ENCODE measurements at regions not wholly inside any gene's neighbourhood (a gene's known extent, or its start where the extent isn't known, plus 50 kb on each side); places are given as distances from the start of the nearest gene placed in this dataset.

DNA sequence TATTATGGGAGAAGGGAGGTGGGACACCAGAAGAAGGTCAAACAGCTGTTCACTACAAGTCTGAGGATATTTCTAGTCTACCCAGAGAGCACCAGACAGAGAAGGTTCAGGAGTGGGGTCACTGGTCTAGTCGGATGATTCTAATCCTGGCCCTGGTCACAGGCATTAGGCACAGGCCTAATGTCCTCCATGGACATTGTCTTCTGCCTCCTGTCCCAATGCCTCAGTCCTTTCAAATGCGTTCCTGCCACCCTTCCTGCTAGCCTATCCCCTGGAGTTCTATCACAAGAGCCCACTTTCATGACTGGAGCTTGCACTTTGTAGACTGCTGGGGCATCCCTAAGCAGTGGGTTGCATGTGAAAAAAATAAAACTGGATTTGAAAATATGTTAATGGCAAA, 83.9 kb upstream of the PFN2 start:
- no peaks in the 10 kb centered on the region for H3K36me3 ChIP-seq (ENCODE audit: insufficient read depth)
- H3K27ac ChIP-seq: no peak overlapping the region
- H3K27me3 ChIP-seq (ENCODE audit: insufficient read depth, low read depth): no peaks in the 10 kb centered on the region
- H2AFZ ChIP-seq (ENCODE audit: low read depth): no peak overlapping the region
- TF ChIP-seq CTCF (conservative IDR thresholded peaks at IDR 0.05; ENCODE audit: low read depth, low read length): no peak
- H3K4me3 ChIP-seq (IDR thresholded peaks at IDR 0.05; ENCODE audit: insufficient read depth, low read depth, low read length): no peak overlapping the region
- no peaks in the 10 kb centered on the region for H4K20me1 ChIP-seq (ENCODE audit: insufficient read depth)
- H3K4me1 ChIP-seq (ENCODE audit: low read depth, poor library complexity, severe bottlenecking): no peaks in the 10 kb centered on the region
- no peak overlapping the region for H3K4me2 ChIP-seq
- no peaks in the 10 kb centered on the region for H3K79me2 ChIP-seq (ENCODE audit: insufficient read depth, low read depth)
- H3K9ac ChIP-seq: no peak overlapping the region

- Histone ChIP-seq H3K4me1 (ENCODE audit: low read depth, poor library complexity, severe bottlenecking) (no peaks in the 10 kb centered on the region), H3K9ac (no peak overlapping the region), H3K4me2 (no peak overlapping the region), H3K27ac (no peak overlapping the region), H3K27me3 (ENCODE audit: insufficient read depth, low read depth) (no peaks in the 10 kb centered on the region), H4K20me1 (ENCODE audit: insufficient read depth) (no peaks in the 10 kb centered on the region), H3K79me2 (ENCODE audit: insufficient read depth, low read depth) (no peaks in the 10 kb centered on the region), H3K4me3 (IDR thresholded peaks at IDR 0.05; ENCODE audit: insufficient read depth, low read depth, low read length) (no peak overlapping the region), H3K36me3 (ENCODE audit: insufficient read depth) (no peaks in the 10 kb centered on the region), H2AFZ (ENCODE audit: low read depth) (no peak overlapping the region)
- TF ChIP-seq CTCF (conservative IDR thresholded peaks at IDR 0.05; ENCODE audit: low read depth, low read length): no peak
Observed at GRCh38 chr3:150050510-150050909, 79.8 kb upstream of the PFN2 start.

GRCh38 chr3:150049317-150049716, 78.6 kb upstream of the PFN2 start:
- TF ChIP-seq CTCF (conservative IDR thresholded peaks at IDR 0.05; ENCODE audit: low read depth, low read length): no peak
- H3K4me1 ChIP-seq (ENCODE audit: low read depth, poor library complexity, severe bottlenecking): no peaks in the 10 kb centered on the region
- no peak overlapping the region for H3K4me3 ChIP-seq (IDR thresholded peaks at IDR 0.05; ENCODE audit: insufficient read depth, low read depth, low read length)
- H3K79me2 ChIP-seq (ENCODE audit: insufficient read depth, low read depth): no peaks in the 10 kb centered on the region
- H3K9ac ChIP-seq: no peak overlapping the region
- no peak overlapping the region for H2AFZ ChIP-seq (ENCODE audit: low read depth)
- no peak overlapping the region for H3K27ac ChIP-seq
- no peaks in the 10 kb centered on the region for H3K27me3 ChIP-seq (ENCODE audit: insufficient read depth, low read depth)
- H3K4me2 ChIP-seq: no peak overlapping the region
- H4K20me1 ChIP-seq (ENCODE audit: insufficient read depth): no peaks in the 10 kb centered on the region
- no peaks in the 10 kb centered on the region for H3K36me3 ChIP-seq (ENCODE audit: insufficient read depth)

DNA sequence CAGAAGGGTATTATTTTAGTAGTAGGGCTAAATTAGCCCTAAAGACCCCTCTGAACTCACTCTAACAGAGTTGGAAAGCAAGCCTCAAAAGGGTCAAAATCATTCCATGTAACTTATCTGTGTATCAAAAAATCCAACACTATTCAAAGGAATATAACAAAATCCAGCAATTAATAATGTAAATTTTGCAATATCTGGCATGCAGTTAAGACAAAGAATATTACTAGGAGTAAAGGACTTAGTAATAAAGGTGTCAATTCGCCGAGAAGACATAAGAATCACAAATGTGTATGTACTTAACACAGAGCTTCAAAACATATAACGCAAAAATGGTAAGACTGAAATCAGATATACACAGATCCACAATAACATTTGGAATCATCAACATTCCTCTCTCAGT, 71.2 kb upstream of the PFN2 start:
- no peaks in the 10 kb centered on the region for H4K20me1 ChIP-seq (ENCODE audit: insufficient read depth)
- H3K4me2 ChIP-seq: no peak overlapping the region
- no peak overlapping the region for H2AFZ ChIP-seq (ENCODE audit: low read depth)
- no peak overlapping the region for H3K9ac ChIP-seq
- no peak for TF ChIP-seq CTCF (conservative IDR thresholded peaks at IDR 0.05; ENCODE audit: low read depth, low read length)
- H3K4me3 ChIP-seq (IDR thresholded peaks at IDR 0.05; ENCODE audit: insufficient read depth, low read depth, low read length): no peak overlapping the region
- H3K4me1 ChIP-seq (ENCODE audit: low read depth, poor library complexity, severe bottlenecking): no peaks in the 10 kb centered on the region
- H3K79me2 ChIP-seq (ENCODE audit: insufficient read depth, low read depth): no peaks in the 10 kb centered on the region
- no peaks in the 10 kb centered on the region for H3K36me3 ChIP-seq (ENCODE audit: insufficient read depth)
- H3K27me3 ChIP-seq (ENCODE audit: insufficient read depth, low read depth): no peaks in the 10 kb centered on the region
- no peak overlapping the region for H3K27ac ChIP-seq

DNA sequence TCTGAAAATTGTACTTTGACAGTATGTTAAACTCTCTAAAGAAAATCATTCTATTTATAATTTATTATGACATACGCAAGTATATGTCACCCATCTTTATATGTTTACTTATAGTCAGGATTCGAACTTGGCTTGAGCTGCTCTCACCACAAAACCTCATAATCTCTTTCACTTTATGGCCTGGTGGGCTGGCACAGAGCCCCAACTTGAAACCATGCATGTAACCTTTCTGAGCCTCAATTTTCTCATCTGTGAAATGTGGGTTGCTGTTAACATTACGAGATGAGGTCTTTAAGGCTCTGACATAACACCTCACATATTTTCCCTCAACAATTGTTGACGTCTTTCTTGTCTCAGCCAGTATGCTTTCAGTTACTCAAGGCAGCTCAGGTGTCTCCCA, 69.4 kb upstream of the PFN2 start:
- H3K4me2 ChIP-seq: no peak overlapping the region
- no peaks in the 10 kb centered on the region for H4K20me1 ChIP-seq (ENCODE audit: insufficient read depth)
- TF ChIP-seq CTCF (conservative IDR thresholded peaks at IDR 0.05; ENCODE audit: low read depth, low read length): no peak
- no peaks in the 10 kb centered on the region for H3K79me2 ChIP-seq (ENCODE audit: insufficient read depth, low read depth)
- H2AFZ ChIP-seq (ENCODE audit: low read depth): no peak overlapping the region
- no peak overlapping the region for H3K4me3 ChIP-seq (IDR thresholded peaks at IDR 0.05; ENCODE audit: insufficient read depth, low read depth, low read length)
- H3K36me3 ChIP-seq (ENCODE audit: insufficient read depth): no peaks in the 10 kb centered on the region
- H3K27me3 ChIP-seq (ENCODE audit: insufficient read depth, low read depth): no peaks in the 10 kb centered on the region
- H3K4me1 ChIP-seq (ENCODE audit: low read depth, poor library complexity, severe bottlenecking): no peaks in the 10 kb centered on the region
- no peak overlapping the region for H3K9ac ChIP-seq
- no peak overlapping the region for H3K27ac ChIP-seq

Data from KMS-11 (cell line).